ENCODE measurements at regions not wholly inside any gene's neighbourhood (a gene's known extent, or its start where the extent isn't known, plus 50 kb on each side); places are given as distances from the start of the nearest gene placed in this dataset.

DNA sequence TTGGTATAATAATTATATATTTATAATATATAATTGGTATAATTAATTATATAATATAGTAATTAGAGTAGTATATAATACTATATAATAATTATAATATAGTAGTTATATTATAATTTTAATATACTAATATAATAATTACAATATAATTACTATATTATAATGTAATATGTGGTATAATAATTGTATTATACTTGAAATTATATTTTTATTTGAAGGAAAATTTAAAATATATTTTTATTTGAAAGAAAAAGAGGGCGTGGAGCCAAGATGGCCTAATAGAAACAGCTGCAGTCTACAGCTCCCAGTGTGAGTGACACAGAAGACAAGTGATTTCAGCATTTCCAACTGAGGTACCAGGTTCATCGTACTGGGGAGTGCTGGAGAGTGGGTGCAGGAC is 365.9 kb downstream of the MMUT start:
- DNase-seq: no peak

GRCh38 chr6:49088631-49089030 is 374.4 kb downstream of the MMUT start:
- DNase-seq: no peak

DNA sequence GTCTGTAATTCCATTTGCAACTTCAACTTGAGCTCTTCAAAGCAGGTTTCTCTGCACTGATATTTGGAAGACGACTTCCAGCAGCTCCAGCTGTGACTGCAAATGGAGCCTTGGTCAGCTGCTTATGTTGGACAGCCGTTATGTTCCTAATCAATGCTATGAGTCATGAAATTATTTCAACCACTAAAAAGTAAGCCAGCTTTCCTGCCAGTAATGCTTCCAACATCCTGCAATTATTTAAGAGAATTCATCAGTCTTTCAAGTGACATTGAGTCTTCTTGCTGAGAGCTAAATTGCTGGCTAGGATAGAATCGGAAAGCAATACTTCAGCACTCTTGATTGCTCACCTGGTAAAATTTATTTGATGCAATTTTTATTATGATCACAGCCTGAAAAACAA is 375.7 kb downstream of the MMUT start:
- DNase-seq: no peak

- DNase-seq: no peak
Measured at GRCh38 chr6:49082611-49083010, 380.4 kb downstream of the MMUT start.

GRCh38 chr6:49072885-49073620 is 390.0 kb downstream of the MMUT start:
- no peak for DNase-seq

GRCh38 chr6:49072146-49072545 is 390.9 kb downstream of the MMUT start:
- DNase-seq: no peak

DNA sequence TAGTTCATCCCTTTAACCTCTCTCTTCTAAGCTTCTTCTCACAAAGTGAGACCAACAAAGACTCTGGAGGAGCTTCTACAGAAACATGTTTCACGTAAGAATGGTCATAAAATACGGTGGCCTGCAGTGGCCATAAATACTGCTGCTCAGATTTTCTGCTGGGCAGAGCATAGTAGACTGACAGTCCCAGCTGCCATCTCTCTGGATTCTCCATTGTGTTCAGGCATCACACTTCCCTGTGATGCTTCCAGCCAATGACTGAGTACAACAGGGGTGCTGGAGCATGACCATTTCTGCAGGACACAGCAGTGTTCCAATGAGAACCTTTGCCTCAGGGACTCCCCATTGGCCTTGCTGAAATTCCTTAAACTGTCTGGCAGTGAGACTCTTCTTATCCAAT is 392.6 kb downstream of the MMUT start:
- no peak for DNase-seq

DNA sequence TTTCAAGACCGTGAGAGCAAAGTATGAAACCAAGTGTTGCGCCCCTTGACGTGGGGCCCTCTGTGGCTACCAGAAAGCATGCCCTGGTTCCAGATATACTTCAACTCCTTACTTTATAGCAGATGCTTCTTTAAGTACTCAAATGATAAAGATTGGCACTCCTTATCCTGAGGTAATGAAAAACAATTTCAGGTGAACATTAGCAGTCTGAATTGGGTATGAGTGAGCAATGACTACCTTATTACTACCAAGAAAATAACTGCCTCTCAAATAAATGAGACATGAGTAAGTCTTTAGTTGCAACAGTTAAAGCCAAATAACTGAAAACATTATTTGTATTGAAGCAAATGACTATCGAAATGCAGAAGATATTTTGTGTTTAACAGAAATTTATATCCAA is 408.7 kb downstream of the MMUT start:
- no peak for DNase-seq

- DNase-seq: no peak
Measured at GRCh38 chr6:49052901-49053300, 410.2 kb downstream of the MMUT start.

GRCh38 chr6:49051281-49051680 is 411.8 kb downstream of the MMUT start:
- DNase-seq: no peak

- no peak for DNase-seq
Measured at GRCh38 chr6:49050584-49050983, 412.5 kb downstream of the MMUT start.

DNA sequence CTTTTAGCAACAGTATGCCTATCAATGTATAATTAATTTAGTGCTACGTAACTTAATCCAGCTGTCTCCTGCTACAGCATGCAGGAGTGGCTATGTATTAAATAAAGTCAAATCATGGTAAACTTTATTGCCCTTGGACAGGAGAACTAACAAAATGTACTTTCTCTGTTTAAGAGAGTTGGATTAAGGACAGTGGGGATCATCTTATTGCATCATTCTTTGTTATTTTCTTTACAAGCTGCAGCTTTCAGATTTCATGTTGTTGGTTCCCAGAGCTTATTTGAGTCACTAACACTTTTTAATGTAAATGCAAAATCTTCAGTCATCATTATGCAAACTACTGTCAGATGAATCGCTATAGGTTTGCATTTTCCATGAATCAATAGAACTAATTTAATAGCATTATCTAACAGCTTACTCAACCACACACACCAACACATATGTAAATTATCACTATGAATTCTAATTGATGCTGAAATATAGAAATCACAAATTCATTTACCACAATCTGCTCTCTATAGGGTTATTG is 424.7 kb downstream of the MMUT start:
- no peak for DNase-seq

DNA sequence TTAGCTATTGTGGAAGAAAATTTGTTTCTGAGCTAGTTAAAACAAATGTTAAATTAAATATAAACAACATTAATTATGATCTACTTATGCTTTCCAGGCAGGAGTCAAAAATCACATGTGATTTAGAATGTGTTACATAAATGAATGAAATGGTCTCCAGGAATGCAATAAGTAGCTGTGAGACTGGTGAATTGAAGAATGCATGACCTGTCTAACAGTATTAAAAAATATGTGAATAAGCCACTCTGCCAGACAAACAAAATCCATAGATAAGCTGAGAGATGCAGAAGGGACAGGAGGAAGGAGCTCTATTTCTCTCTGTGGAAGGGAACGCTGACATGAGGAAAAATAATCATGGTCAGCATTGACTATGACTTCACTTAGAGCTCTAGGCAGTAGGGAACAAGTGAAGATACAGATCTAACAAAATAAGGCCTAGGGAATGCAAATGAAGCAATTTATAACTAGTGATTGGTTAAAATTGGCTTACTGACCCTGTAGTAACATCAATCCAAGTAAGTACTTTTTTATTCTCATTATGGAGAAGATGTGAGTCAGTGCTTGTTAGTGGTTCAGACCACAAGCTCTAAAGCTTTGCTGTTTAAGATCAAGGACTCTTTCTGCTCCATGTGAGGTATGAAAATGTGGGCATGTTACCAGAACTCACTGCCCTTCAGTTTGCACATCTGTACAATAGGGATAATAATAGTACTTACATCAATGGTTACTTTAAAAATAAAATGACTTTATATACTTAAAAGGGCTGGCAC is 432.6 kb downstream of the MMUT start:
- no peak for DNase-seq

DNA sequence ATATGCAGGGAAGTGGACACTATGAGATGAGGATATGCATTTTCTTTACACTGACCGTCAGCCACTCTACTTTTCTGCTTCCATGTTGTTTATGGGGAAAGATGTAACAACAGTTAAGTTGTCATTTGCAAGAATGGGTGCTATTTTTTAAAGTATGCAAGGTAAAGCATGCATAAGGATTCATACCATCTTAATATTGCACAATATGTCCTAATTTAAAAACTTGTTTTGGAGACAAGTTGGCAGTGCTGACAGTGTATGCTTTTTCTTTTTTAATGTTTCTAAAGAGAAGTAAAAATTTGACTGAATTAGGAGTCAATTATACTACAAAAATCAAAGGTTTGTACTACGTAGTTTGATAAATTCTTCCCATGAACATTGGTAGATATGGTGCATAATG is 435.4 kb downstream of the MMUT start:
- DNase-seq: no peak

- no peak for DNase-seq
Measured at GRCh38 chr6:49025273-49026240, 437.5 kb downstream of the MMUT start.

DNA sequence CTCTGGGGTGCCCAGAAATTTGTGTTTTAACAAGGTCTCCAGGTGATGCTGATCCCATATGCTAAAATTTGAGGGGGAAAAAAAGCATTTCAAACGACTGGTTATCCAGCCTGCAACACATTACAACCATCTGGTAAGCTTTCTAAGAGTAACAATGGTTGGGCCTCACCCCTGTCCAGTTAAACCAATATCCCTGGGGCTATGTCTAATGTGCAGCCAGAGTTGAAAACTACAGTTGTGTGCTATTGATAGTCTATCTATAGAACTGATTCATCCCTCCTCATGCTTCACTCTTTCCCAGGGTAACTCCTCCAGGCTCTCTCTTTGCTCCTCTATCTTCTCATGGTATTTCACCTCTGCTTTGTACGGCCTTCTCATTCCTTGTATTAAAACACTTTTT is 458.3 kb downstream of the MMUT start:
- no peak for DNase-seq

GRCh38 chr6:49003348-49003747 is 459.7 kb downstream of the MMUT start:
- peak; percentile 39 to 79 for DNase-seq

- no peak for DNase-seq
Measured at GRCh38 chr6:49001856-49002541, 461.1 kb downstream of the MMUT start.

GRCh38 chr6:48998574-48998973 is 464.5 kb downstream of the MMUT start:
- no peak for DNase-seq

GRCh38 chr6:48996461-48997119 is 466.5 kb downstream of the MMUT start:
- DNase-seq: no peak

GRCh38 chr6:48994811-48995210 is 468.2 kb downstream of the MMUT start:
- no peak for DNase-seq

GRCh38 chr6:48990739-48991138 is 472.3 kb downstream of the MMUT start:
- no peak for DNase-seq
